Right kidney (tissue), 1 donor: ENCODE measurements at regions not wholly inside any gene's neighbourhood (a gene's known extent, or its start where the extent isn't known, plus 50 kb on each side); places are given as distances from the start of the nearest gene placed in this dataset.
"Not testable (repeated sequence)": the region's sequence is repeated elsewhere in the genome, so short reads cannot be mapped to it uniquely, and the experiment has no call there.

ENCODE experiments used
- DNase-seq: peaks from one replicate; pipeline ENCODE4 v3.0.0-alpha.2; 2016

GRCh38 chr7:68247126-68247525, 1250.5 kb downstream of the TYW1 start:
- DNase-seq = no peak

- no peak for DNase-seq
Measured at GRCh38 chr7:68247571-68247970, 1250.9 kb downstream of the TYW1 start.

GRCh38 chr7:68248973-68249372, 1252.3 kb downstream of the TYW1 start:
- no peak for DNase-seq

- no peak for DNase-seq
Measured at GRCh38 chr7:68249611-68250010, 1253.0 kb downstream of the TYW1 start.

- no peak for DNase-seq
Measured at GRCh38 chr7:68250143-68250542, 1253.5 kb downstream of the TYW1 start.

GRCh38 chr7:68254815-68255214, 1258.2 kb downstream of the TYW1 start:
- not testable (repeated sequence) for DNase-seq

- no peak for DNase-seq
Measured at GRCh38 chr7:68256295-68256694, 1259.7 kb downstream of the TYW1 start.

- peak; percentile 21 for DNase-seq
Measured at GRCh38 chr7:68258609-68259008, 1262.0 kb downstream of the TYW1 start.

GRCh38 chr7:68265258-68265657, 1268.6 kb downstream of the TYW1 start:
- DNase-seq = no peak

GRCh38 chr7:68266004-68266579, 1269.5 kb downstream of the TYW1 start:
- DNase-seq = no peak

- no peak for DNase-seq
Measured at GRCh38 chr7:68267486-68267885, 1270.9 kb downstream of the TYW1 start.

GRCh38 chr7:68269405-68269804, 1272.8 kb downstream of the TYW1 start:
- DNase-seq = no peak

- no peak for DNase-seq
Measured at GRCh38 chr7:68272507-68272906, 1275.9 kb downstream of the TYW1 start.

GRCh38 chr7:68276725-68277124, 1280.1 kb downstream of the TYW1 start:
- no peak for DNase-seq

- no peak for DNase-seq
Measured at GRCh38 chr7:68279827-68280400, 1283.3 kb downstream of the TYW1 start.

- no peak for DNase-seq
Measured at GRCh38 chr7:68280931-68281330, 1284.3 kb downstream of the TYW1 start.

- no peak for DNase-seq
Measured at GRCh38 chr7:68288144-68288593, 1291.5 kb downstream of the TYW1 start.

- DNase-seq = no peak
Measured at GRCh38 chr7:68291710-68292109, 1295.1 kb downstream of the TYW1 start.

- no peak for DNase-seq
Measured at GRCh38 chr7:68295386-68295785, 1298.8 kb downstream of the TYW1 start.

GRCh38 chr7:68304536-68304935, 1293.7 kb upstream of the AUTS2 start:
- DNase-seq = no peak

GRCh38 chr7:68306692-68307107, 1291.6 kb upstream of the AUTS2 start:
- DNase-seq = no peak

- no peak for DNase-seq
Measured at GRCh38 chr7:68309271-68309670, 1289.0 kb upstream of the AUTS2 start.

GRCh38 chr7:68309806-68310205, 1288.5 kb upstream of the AUTS2 start:
- no peak for DNase-seq

GRCh38 chr7:68311958-68312357, 1286.3 kb upstream of the AUTS2 start:
- no peak for DNase-seq

- DNase-seq = no peak
Measured at GRCh38 chr7:68313806-68314205, 1284.5 kb upstream of the AUTS2 start.
